NT2/D1 (cell line): ENCODE measurements at regions not wholly inside any gene's neighbourhood (a gene's known extent, or its start where the extent isn't known, plus 50 kb on each side); places are given as distances from the start of the nearest gene placed in this dataset.

Experiments
- SUZ12 ChIP-seq: IDR thresholded peaks from 2 replicates; pipeline ENCODE4 v1.6.1; 2011; ENCODE audit not compliant: insufficient read length, insufficient read depth; ENCODE audit errors: extremely low read depth
- YY1 ChIP-seq: IDR thresholded peaks from 2 replicates; pipeline ENCODE4 v1.6.1; 2011; ENCODE audit not compliant: insufficient read length, insufficient read depth
- ZNF274 ChIP-seq: IDR thresholded peaks from 2 replicates; pipeline ENCODE4 v1.6.1; 2011; ENCODE audit warnings: mild to moderate bottlenecking, low read depth, low read length

DNA sequence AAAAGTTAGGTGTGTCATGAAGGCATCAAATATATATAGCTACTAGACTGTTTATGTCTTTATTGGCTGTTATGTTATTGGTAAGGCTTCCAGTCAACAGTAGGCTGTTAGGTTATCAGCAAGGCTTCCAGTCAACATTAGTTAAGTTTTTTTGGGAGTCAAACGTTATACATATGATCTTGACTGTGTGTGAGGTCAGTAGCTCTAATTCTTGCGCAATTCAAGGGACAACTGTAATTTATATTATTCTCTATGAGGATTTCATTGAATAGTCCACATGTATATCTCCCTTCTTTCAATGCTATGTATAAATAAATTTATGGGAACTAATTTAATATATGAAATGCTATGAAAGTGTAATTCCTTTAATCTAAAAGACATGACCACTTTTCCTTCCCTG is 757.5 kb upstream of the TMEFF2 start:
- TF ChIP-seq YY1 (no peak), SUZ12 (no peak), ZNF274 (no peak)
